Right kidney (tissue), 1 donor: ENCODE measurements at regions not wholly inside any gene's neighbourhood (a gene's known extent, or its start where the extent isn't known, plus 50 kb on each side); places are given as distances from the start of the nearest gene placed in this dataset.
"Not testable (repeated sequence)": the region's sequence is repeated elsewhere in the genome, so short reads cannot be mapped to it uniquely, and the experiment has no call there.

Experiments
- DNase-seq: peaks from one replicate; pipeline ENCODE4 v3.0.0-alpha.2; 2016

DNA sequence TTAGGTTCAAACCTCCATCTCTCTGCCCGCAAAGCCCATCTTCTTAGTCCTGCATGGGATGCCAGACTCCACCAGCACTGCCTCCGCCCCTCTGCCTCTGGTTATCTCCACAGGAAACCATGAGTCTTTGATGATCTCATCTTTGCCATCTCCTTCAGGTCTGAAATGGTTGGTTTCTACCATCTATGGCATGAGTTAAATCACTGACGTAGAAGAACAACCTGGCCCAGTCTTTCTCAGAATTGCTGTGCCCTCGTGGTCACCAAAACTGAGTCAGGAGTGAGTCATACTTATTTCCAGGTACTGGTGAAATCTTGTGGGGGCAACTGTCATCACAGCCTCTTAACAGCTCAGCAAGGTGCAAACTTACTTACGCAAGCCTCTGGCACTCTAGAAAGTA, 468.7 kb upstream of the C16orf82 start:
- DNase-seq = no peak

DNA sequence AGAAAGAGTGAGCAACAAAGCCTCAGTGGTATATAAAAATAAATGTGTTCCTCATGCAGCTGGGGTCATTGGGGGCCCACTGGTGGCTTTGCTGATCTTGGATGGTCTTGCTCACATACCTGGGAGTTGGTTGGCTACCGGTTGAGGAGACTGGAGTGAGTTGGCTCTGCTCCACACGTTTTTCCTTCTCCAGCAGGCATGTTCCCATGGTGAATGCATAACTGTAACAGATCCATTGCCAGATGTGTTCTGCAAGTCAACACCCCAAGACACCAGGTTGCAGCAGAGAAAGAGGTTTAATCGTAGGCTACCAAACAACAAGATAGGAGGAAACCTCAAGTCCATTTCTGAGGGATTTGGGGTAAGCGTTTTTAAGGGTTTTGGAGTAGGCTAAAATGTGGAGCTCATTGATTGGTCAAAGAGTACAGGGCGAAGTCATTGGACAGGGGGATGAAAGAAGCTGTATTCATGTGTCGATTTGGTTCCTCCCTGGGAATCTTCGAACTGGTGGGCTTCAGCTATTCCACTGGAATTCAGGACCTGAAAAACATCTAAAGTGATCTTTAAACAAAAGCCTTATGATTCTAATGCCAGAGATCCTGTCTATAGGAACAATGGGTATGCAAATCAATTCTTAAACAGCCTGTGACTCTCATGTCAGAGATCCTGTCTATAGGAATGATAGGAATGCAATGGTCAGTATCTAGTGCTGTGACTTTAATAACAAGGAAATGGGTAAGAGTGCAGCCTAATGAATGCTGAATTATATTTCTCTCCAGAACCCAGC, 467.5 kb upstream of the C16orf82 start:
- DNase-seq = no peak

GRCh38 chr16:26599785-26600104, 467.0 kb upstream of the C16orf82 start:
- DNase-seq = no peak

DNA sequence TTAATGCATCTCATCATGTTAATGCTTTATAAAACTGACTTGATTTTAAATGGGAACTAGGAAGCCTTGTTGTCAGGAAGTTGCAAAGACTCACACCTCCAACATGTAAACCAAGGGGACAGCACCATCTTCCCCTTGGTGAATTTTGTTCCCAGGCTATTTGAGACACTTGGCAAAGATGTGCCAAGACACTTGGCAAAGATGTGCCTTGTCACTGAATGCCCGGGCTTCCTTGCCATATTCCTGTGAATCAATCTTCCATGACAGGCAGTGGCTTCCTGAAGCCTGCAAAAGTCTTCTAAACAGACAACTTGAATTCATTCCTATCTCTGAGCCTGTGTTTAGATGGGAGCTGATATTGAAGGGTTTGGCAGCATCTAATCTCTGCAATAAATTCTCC, 465.4 kb upstream of the C16orf82 start:
- DNase-seq = no peak

GRCh38 chr16:26605626-26606271, 461.0 kb upstream of the C16orf82 start:
- DNase-seq = no peak

DNA sequence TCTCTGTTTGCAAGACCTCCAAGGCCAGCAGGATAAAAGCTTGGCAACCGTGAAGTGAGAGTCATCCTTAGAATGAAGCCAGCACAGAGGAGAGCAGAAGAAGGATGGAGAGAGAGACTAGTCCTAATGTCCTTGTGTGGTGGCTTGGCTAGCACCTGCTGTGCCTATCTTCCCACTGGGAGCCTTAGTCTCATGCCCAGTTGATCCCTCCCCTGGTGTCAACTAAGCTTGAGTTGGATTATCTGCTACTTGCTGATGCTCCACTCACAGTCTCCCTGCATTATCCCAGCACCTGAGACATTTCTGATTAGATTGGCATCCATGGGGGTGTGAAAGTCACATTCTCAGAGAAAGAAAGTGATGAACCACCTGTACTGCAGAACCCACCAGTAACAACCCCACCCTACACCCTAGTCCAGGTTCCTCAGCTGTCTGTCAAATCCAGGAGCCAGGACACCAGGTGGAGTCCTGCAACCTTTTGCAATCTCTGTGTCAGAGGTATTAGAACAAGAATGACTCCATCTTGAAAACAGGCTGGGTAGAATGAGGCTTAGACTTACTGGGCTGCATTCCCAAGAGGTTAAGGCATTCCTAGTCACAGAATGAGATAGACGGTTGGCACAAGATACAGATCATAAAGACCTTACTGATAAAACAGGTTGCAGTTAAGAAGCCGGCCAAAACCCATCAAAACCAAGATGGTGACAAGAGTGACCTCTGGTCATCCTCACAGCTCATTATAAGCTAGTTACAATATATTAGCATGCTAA, 460.2 kb upstream of the C16orf82 start:
- DNase-seq = no peak

- peak; percentile 5 for DNase-seq
These were observed 452.4 kb upstream of the C16orf82 start for GRCh38 chr16:26614237-26614841.

GRCh38 chr16:26623442-26623841, 443.3 kb upstream of the C16orf82 start:
- DNase-seq = no peak

DNA sequence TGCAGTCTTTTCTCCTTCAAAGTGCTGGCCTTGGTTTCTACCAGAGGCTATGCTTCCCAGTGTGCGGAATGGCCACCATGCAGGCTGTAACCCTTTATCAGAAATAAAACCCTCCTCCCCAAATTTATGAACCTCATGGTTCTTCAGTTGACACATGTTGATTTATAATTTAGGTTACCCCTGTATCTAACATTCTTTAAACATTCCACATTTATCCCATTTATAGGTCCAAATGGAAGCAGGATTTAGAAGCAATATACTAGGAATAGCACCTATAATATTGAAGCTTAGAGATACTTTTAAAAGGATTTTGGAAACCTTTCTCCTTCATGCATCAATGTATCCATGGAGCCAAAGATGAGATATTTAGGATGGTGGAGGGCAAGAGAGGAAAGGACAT, 438.8 kb upstream of the C16orf82 start:
- no peak for DNase-seq

- DNase-seq = not testable (repeated sequence)
These were observed 435.4 kb upstream of the C16orf82 start for GRCh38 chr16:26631365-26631764.

GRCh38 chr16:26642047-26642664, 424.6 kb upstream of the C16orf82 start:
- DNase-seq = no peak

- no peak for DNase-seq
These were observed 423.2 kb upstream of the C16orf82 start for GRCh38 chr16:26643519-26643918.

DNA sequence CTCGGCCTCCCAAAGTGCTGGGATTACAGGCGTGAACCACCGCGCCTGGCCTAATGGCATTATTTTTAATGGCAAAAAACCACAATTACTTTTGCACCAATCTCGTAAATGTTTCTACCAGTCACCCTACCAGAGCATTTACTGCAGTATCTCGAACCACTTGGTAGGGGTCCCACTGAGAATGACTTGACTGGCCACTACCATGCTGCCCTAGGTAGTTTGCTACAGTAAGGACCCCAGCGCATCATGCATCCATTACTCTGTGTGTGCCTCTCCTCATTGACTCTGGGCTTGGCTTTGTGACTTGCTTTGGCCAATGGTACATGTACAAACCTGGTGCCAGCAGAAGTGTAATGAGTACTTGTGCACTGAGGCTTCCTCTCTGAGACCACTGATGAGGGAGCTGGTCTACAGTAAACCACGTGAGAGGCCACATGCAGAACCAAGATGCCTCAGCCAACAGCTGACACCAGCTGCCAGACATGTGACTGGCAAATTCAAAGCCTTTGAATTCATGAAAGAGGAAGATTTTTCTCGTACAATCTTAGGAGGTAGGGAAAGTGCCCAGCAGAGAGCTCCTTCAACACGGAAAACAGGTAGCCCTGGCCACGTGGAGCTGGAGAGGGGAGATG, 421.7 kb upstream of the C16orf82 start:
- no peak for DNase-seq

DNA sequence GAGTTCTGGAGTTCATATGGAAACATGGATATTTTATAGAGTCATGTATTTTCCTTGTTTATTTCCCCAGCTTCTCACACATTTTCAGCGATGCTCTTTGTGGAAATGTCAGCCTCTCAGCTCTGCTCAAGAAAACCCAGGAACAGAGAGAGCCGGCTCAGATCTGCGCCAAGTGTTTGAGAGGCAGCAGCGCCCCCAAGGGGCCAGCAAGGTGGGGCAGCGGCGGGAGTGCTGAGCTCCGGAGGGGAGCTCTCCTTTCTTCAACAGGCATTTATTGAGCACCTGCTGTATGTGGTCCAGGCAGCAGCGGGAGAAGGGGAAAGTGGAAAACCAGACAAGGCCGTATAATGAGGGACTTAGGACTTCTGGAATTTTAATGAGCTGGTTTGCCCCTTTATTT, 421.1 kb upstream of the C16orf82 start:
- DNase-seq = no peak

GRCh38 chr16:26647870-26648269, 418.9 kb upstream of the C16orf82 start:
- DNase-seq = no peak

DNA sequence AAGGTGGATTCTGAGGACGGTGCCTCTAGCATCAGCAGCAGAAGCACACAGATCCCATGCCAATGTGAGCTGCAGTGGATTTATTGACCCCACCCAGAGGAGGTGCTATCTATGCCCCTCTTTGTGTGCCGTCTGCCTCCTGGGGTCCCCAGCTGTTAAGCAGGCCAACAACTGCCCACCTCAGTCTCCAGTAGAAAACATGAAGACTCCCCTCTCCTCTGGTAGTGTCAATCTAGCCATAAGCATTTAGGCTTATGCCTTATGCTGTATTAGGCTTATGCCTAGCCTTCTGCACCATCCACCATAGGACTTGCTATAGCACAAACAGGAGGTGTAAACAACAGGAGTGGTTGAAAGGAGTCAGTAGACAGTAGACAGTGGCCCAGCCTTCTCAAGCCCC, 417.9 kb upstream of the C16orf82 start:
- no peak for DNase-seq

DNA sequence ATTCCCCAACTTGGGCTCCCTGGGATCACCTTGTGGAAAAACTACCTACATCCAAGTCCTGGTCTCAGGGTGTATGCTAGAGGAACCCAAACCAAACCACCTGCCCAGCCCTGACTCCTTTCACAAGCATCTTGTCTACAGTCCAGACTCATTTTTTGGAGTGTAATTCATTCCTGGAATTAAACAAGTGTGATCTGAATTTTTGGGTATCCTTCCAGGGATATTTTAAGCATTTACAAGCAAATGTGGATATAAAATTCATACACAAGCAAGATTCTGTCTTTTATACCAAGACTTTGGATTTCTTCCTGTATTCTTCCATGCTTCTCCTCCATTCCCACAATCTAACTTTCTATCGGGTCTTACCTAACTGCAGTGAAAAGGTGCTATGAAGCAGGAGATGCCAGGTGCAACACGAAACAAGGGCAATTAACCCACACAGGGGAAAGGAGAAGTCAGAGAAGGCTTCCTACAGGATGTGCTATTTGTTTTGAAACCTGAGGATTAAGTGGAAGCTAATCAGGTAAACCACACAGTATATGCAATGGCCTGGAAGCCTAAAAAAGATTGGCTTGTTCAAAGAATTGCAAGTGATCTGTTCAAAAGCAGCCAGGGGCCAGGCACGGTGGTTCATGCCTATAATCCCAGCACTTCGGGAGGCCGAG, 417.2 kb upstream of the C16orf82 start:
- no peak for DNase-seq

GRCh38 chr16:26651464-26651863, 415.3 kb upstream of the C16orf82 start:
- DNase-seq = no peak

GRCh38 chr16:26651884-26652283, 414.8 kb upstream of the C16orf82 start:
- DNase-seq = no peak

- no peak for DNase-seq
These were observed 408.2 kb upstream of the C16orf82 start for GRCh38 chr16:26658486-26658885.

- no peak for DNase-seq
These were observed 407.8 kb upstream of the C16orf82 start for GRCh38 chr16:26658915-26659314.

DNA sequence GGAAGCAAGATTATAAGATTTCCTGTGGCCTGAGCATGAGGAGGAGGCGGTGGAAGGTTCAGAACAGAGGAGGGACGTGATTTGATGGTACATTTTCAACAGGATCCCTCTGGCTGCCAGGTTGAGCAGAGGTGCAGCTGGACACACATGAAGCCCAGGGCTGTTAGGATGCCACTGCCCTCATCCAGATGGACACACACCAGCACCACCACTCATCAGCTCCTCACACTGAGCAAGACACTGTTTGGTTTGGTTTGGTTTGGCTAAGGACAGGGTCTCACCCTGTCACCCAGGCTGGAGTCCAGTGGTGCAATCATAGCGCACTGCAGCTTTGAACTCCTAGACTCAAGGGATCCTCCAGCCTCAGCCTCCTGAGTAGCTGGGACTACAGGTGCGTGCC, 402.6 kb upstream of the C16orf82 start:
- DNase-seq = no peak
